ENCODE measurements at regions not wholly inside any gene's neighbourhood (a gene's known extent, or its start where the extent isn't known, plus 50 kb on each side); places are given as distances from the start of the nearest gene placed in this dataset.
A peak's percentile ranks its signal among the peaks of the same experiment; 100 is the strongest.

GRCh38 chr1:8159470-8160024, 133.4 kb upstream of the ERRFI1 start:
- TF ChIP-seq, protein P1, sequence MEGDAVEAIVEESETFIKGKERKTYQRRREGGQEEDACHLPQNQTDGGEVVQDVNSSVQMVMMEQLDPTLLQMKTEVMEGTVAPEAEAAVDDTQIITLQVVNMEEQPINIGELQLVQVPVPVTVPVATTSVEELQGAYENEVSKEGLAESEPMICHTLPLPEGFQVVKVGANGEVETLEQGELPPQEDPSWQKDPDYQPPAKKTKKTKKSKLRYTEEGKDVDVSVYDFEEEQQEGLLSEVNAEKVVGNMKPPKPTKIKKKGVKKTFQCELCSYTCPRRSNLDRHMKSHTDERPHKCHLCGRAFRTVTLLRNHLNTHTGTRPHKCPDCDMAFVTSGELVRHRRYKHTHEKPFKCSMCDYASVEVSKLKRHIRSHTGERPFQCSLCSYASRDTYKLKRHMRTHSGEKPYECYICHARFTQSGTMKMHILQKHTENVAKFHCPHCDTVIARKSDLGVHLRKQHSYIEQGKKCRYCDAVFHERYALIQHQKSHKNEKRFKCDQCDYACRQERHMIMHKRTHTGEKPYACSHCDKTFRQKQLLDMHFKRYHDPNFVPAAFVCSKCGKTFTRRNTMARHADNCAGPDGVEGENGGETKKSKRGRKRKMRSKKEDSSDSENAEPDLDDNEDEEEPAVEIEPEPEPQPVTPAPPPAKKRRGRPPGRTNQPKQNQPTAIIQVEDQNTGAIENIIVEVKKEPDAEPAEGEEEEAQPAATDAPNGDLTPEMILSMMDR (IDR thresholded peaks at IDR 0.05; ENCODE audit: low read depth, low read length) = no peak
- in situ Hi-C loops (cut with HindIII; ENCODE audit: low sequenced_read_pairs) = no loop called here
- DNase-seq (ENCODE audit: low read depth, low spot score) = no peak
- H3K4me3 ChIP-seq (ENCODE audit: low read depth, low read length) = no peak overlapping the region

GRCh38 chr1:8158995-8159394, 132.9 kb upstream of the ERRFI1 start:
- H3K4me3 ChIP-seq (ENCODE audit: low read depth, low read length) = no peak overlapping the region
- TF ChIP-seq, protein P1 (IDR thresholded peaks at IDR 0.05; ENCODE audit: low read depth, low read length) = no peak
- in situ Hi-C loops (cut with HindIII; ENCODE audit: low sequenced_read_pairs) = no loop called here
- DNase-seq (ENCODE audit: low read depth, low spot score) = no peak

DNA sequence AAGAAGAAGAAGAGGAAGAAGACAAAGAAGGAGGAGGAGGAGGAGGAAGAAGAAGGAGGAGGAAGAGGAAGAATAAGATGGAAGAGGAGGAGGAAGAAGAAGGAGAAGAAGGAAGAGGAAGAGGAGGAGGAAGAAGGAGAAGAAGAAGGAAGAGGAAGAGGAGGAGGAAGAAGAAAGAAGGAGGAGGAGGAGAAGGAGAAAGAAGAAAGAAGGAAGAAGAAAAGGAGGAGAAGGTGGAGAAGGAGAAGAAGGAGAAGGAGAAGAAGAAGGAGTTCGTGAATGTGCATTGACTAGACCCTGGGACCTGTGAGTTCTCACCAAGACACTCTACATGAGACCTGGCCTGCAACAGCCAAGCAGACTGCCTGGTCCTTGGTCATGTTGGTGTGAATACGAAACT, 131.7 kb upstream of the ERRFI1 start:
- no peak overlapping the region for H3K4me3 ChIP-seq (ENCODE audit: low read depth, low read length)
- TF ChIP-seq, protein P1 (IDR thresholded peaks at IDR 0.05; ENCODE audit: low read depth, low read length) = no peak
- DNase-seq (ENCODE audit: low read depth, low spot score) = no peak
- in situ Hi-C loops (cut with HindIII; ENCODE audit: low sequenced_read_pairs) = no loop called here

DNA sequence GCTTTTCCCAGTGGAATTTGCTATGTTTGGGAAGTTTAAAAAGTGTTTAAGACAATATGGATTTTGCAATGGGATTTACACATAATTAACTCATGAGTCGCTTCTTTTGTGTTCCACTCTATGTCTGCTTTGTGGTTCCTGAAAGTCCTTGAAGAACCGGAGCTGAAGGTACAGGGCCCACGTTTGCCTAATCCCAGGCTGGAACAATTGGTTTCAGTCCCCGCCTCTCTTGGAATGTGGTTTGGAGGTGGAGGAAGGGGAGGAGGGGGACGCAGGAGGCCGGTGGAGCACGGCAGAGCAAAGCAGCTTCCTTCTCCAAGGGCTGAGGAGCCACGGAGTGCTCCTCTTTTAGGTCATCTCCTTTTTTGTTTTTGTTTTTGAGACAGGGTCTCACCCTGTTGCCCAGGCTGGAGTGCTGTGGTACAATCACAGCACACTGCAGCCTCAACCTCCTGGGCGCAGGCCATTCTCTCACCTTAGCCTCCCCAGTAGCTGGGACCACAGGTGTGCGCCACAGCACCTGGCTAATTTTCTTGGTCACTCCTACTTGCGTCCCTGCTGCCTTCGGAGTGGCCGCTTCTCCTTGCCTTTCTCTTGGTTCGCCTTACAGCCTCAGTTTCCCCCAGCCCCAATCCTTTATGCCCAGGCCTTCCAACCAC, 129.5 kb upstream of the ERRFI1 start:
- DNase-seq (ENCODE audit: low read depth, low spot score) = peak; percentile 43
- in situ Hi-C loops (cut with HindIII; ENCODE audit: low sequenced_read_pairs) = no loop called here

GRCh38 chr1:8154621-8155052, 128.5 kb upstream of the ERRFI1 start:
- in situ Hi-C loops (cut with HindIII; ENCODE audit: low sequenced_read_pairs) = no loop called here
- peak; percentile 64 for DNase-seq (ENCODE audit: low read depth, low spot score)
- H3K4me3 ChIP-seq (ENCODE audit: low read depth, low read length) = no peak overlapping the region
- TF ChIP-seq, protein P1 (IDR thresholded peaks at IDR 0.05; ENCODE audit: low read depth, low read length) = no peak

More for the DNA sequence above, 129.5 kb upstream of the ERRFI1 start:
- H3K4me3 ChIP-seq (ENCODE audit: low read depth, low read length) = no peak overlapping the region
- TF ChIP-seq, protein P1 (IDR thresholded peaks at IDR 0.05; ENCODE audit: low read depth, low read length) = no peak

- TF ChIP-seq, protein P1 (IDR thresholded peaks at IDR 0.05; ENCODE audit: low read depth, low read length) = no peak
- no peak overlapping the region for H3K4me3 ChIP-seq (ENCODE audit: low read depth, low read length)
- DNase-seq (ENCODE audit: low read depth, low spot score) = no peak
- in situ Hi-C loops (cut with HindIII; ENCODE audit: low sequenced_read_pairs) = no loop called here
These were observed 127.9 kb upstream of the ERRFI1 start for GRCh38 chr1:8153961-8154360.

All from astrocyte of the spinal cord (primary cell).